ENCODE measurements at regions not wholly inside any gene's neighbourhood (a gene's known extent, or its start where the extent isn't known, plus 50 kb on each side); places are given as distances from the start of the nearest gene placed in this dataset.
"Not testable (repeated sequence)": the region's sequence is repeated elsewhere in the genome, so short reads cannot be mapped to it uniquely, and the experiment has no call there.

- DNase-seq: no peak
Measured at GRCh38 chr3:177889161-177889560, 647.1 kb upstream of the KCNMB2 start.

DNA sequence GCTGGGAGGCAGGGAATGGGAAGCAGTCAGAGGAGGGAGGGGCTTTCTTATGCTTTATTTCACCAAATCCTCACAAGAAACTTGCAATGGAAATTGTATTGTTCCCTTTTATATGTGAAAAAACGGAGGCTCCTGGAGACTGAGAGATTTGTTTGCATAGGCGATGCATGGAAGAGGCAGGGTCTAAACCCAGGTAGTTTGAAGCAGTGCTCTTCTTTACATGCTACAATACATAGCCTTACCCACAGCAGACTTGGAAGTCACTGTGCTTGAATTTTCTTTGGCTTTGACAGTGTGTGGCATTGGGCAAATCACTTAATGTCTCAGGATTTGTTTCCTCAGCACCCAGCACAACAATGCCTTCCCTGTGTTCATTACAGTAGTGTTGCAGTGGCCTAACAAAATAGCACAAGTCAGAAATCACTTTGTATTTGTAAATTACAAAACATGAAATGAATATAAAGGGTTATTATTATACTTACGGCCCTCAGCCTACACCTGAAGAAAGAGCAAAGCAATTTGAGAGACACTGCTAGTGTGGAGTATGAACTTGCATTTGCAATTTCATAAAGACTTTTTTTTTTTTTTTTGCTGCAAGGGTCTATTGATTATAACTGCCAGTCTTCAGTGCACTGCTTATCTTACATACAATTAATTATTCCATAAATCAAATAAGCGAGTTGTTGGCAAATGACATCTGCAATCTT is 646.4 kb upstream of the KCNMB2 start:
- no peak for DNase-seq

- DNase-seq: no peak
Measured at GRCh38 chr3:177890359-177890683, 645.9 kb upstream of the KCNMB2 start.

GRCh38 chr3:177891569-177891968 is 644.7 kb upstream of the KCNMB2 start:
- not testable (repeated sequence) for DNase-seq

DNA sequence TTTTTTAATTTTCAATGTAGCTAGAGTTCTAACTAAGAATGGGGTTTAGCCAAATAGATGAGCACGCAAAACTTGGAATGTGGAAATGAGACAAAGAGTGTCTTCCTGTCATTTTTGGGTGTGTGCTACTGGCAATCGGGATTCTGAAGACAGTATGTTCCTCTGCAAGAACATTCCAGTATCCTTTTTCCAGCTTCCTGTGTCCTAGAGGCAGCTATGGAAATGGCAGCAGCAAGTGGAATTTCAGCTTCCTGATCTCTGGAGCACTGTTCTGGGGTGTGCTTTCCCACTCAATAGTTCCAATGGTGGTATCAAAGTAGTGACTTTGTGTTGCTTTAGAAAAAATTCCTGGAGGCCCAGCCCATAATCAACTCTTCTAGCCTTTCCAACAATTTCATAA is 642.9 kb upstream of the KCNMB2 start:
- no peak for DNase-seq

- DNase-seq: no peak
Measured at GRCh38 chr3:177894081-177894728, 642.0 kb upstream of the KCNMB2 start.

DNA sequence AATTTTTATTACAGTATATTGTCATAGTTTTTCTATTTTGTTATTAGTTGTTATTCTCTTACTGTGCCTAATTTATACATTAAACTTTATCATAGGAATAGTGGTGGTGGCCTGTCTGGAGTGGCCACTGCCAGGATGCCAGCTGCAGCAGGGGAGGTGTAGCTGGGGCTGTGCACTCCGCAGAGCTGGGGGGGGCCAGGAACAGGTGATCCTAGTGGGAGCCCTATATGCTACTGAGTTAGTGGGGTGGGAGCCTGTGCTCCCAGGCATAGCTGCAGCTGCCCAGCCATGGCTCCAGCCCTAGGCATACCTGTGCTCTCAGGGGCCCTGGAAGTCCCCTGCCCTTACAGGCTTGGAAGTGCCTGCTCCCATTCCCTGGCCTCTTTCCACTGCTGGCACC is 638.1 kb upstream of the KCNMB2 start:
- no peak for DNase-seq

DNA sequence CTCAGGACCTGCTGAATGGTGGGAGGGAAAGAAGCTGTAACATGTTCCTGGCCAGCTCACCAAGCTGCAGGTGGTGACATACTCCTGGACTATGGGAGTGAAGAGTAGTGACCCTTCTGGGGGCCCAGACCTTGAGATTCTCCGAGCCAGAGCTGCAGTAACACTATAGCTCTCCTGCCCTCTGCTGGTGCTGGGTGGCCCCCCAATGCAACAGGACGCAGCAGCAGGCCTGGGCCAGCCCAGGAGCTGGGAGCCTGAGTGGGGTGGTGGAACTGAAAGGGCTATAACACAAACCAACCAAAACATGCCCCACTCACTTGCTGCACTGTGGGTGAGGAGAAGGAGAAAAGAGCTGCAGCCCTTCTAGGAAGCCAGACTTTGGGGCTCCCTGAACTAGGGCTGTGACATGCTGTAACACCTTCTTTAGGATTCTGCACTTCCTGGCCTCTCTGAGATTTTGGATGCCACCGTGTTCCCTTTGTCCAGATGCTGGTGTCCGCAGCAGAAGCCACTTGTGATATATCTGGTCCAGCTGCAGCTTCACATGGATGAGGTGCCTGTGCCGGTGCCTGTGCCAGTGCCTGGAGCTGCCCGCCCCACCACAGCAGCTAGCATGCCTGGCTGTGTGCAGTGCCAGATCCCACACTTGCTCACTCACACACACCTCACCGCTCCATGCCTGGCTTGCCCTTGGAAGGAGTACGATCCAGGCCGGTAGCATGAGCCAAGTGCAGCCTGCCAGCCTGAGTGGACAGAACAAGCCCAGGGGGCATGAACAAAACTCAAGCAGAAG is 636.8 kb upstream of the KCNMB2 start:
- DNase-seq: no peak

- DNase-seq: no peak
Measured at GRCh38 chr3:177902876-177903275, 633.4 kb upstream of the KCNMB2 start.

- no peak for DNase-seq
Measured at GRCh38 chr3:177904621-177905020, 631.6 kb upstream of the KCNMB2 start.

DNA sequence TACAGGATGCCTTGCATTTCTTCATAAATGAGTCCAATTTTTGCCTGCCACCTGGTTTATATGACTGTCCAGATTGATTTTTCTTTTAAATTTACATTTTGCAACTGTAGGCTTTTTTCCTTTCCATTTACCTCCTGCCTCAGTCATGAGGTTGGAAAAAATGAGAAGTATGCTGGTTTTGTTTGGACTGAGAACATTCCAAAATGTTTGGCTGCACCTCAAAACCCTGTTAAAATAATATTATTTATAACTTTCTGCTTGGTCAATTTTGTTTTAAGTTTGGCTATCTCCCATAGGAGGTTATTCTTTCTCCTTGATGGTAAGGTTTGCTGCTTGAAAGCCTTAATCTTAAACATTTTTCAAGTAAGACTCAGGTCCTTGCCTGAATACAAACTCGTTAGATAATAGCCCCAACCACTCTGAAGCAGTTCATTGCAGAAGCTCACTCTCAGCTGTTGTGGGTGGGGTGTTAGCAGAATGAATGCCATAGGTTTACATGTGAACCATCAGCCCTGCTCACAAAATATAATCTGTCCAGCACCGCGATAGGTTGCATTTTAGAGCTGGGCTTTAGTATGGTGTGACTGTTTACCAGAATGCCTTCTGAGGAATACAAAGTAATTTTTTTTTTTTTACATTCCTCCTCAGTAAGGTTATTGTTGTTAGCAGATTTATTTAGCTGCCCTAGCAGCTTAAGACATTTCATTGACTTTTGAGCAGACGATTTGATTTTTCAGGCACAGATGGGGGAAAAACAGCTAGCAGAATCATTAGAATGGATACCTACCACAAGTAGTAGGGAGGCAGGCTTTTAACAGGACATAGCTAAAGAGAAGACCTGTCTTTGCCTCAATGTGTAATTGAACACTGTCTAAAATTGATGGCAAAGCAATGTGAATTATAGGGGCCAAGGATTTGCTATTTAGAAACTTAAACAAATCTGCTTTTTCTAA is 630.8 kb upstream of the KCNMB2 start:
- no peak for DNase-seq

- no peak for DNase-seq
Measured at GRCh38 chr3:177906126-177906511, 630.1 kb upstream of the KCNMB2 start.

DNA sequence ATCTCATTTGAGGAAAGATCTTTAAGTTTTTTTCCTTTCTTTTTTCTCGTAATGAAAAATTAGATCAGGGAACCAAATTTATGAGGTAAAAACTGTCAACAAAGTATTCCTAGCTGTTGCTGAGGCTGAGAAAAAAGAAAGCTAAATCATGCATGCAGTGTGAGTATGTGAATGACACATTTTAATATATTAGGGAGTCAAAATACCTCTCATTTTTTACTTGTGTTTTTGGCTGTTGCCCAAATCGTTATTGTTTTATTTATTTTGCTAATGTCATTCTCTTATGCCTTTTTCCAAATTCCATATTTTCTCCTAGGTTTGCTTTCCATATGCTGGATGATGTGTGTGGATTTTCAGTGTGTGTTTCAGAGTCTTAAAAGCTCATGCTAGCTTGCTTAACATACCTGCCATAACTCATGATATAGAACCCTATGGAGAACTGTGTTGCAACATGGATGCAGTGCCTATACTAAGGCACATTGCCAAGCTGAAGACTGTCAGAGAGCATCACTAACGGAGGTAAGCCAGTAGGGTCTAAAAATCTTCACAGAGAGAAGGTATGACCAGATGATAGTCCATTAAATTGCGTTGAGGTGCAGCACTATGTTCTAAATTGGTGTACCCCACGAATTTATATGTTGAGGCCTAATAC is 629.5 kb upstream of the KCNMB2 start:
- no peak for DNase-seq

- DNase-seq: not testable (repeated sequence)
Measured at GRCh38 chr3:177909530-177909929, 626.7 kb upstream of the KCNMB2 start.

- DNase-seq: no peak
Measured at GRCh38 chr3:177914224-177914623, 622.0 kb upstream of the KCNMB2 start.

DNA sequence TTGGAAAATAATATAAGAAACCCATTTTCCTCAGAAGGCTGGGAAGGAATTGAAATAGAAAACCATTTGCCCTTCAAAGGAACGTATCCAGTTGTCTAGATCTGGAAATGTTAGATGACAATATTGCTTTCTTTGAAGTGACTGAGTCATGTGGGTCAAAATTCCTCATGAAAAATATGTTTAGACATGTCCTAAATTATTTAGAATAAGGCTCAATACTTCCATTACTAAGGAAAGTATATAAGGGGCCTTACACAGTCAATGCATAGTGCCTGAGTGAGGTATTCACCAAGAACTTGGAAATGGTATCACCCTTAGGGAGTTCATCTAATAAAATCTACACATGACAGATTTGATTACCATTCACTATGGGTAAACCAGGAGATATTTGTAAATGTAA is 619.8 kb upstream of the KCNMB2 start:
- DNase-seq: no peak

DNA sequence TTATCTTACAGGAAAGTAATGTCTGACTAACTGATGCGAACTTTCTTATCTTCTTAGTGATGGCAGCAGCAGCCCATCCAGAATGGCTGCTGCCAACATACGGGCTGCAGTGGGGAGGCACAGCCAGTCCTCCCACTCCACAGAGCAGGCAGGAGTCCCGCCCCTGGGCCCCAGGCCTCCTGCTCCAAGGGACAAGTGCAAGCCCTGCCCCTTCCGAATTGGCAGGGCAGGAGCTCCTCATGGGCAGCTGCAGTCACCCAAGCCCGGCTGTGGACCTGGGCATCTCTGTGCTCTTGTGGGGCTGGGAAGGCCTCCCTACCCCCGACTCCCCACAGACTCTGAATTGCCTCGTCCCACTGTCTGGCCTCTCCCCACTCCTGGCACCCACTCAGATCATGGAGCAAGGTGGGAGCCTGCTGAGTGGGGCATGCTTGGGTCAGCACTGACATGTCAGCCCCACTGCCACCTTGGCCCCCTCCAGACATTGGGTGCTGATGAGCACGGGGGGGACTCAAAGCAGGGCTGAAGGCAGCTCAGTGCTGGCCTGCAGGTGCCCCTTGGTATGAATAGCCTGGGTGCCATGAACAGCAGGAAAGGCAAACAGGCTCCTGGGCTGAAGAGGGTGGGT is 618.9 kb upstream of the KCNMB2 start:
- no peak for DNase-seq

- DNase-seq: no peak
Measured at GRCh38 chr3:177921153-177921552, 615.1 kb upstream of the KCNMB2 start.

DNA sequence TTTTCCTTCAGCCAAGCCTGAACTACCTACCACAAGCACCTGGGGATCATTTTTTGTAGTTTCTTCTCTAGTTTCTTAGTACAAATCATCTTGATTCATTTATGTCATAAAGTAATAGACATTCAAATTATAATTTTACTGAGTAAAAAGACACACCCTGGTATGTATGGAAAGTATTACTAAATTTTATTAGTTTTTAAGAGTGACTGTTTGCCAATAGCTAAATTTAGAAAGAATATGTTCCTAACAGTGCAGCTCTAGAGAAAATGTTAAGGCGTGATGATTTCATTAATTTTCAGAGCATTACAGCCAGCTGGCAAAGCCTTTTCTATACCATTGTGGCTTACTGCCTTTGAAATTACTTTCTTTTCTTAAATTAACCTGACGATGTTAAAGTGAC is 612.0 kb upstream of the KCNMB2 start:
- DNase-seq: no peak

GRCh38 chr3:177928172-177928873 is 607.9 kb upstream of the KCNMB2 start:
- DNase-seq: no peak

DNA sequence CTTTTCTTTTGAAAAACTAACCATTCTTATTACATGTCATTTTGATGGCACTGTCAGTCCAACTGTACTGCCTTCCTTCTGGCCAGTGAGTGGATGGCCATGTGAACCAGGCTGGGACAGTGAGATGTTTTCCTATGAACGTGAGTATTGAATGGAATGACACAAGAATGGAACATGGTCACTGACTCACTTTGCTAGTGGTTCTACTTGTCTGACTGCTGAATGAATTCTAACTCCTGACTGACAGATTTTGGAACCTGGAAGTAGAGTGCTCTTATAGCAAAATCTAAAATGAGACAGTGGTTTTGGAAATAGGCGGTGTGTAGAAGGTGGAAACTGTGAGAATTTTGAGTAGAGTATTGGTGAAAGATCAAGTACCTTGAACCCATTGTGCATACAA is 606.9 kb upstream of the KCNMB2 start:
- DNase-seq: no peak
